HCEC 1CT (cell line): ENCODE measurements at regions not wholly inside any gene's neighbourhood (a gene's known extent, or its start where the extent isn't known, plus 50 kb on each side); places are given as distances from the start of the nearest gene placed in this dataset.
"Not testable (repeated sequence)": the region's sequence is repeated elsewhere in the genome, so short reads cannot be mapped to it uniquely, and the experiment has no call there.

ENCODE experiments used
- DNase-seq: peaks from one replicate; pipeline ENCODE4 v3.0.0-alpha.2; 2017

- DNase-seq = no peak
Observed at GRCh38 chr14:50020799-50021198, 95.6 kb downstream of the VCPKMT start.

GRCh38 chr14:50021261-50022031 is 94.9 kb downstream of the VCPKMT start:
- DNase-seq = no peak

- DNase-seq = no peak
Observed at GRCh38 chr14:50022661-50023060, 93.7 kb downstream of the VCPKMT start.

GRCh38 chr14:50023671-50024490 is 92.5 kb downstream of the VCPKMT start:
- DNase-seq = peak; percentile 83

GRCh38 chr14:50025073-50025472 is 91.3 kb downstream of the VCPKMT start:
- no peak for DNase-seq

GRCh38 chr14:50025776-50026175 is 90.6 kb downstream of the VCPKMT start:
- DNase-seq = no peak

GRCh38 chr14:50026396-50026795 is 90.0 kb downstream of the VCPKMT start:
- DNase-seq = no peak

GRCh38 chr14:50027816-50028215 is 88.6 kb downstream of the VCPKMT start:
- no peak for DNase-seq

- no peak for DNase-seq
Observed at GRCh38 chr14:50028458-50028857, 87.9 kb downstream of the VCPKMT start.

GRCh38 chr14:50030036-50030435 is 86.3 kb downstream of the VCPKMT start:
- no peak for DNase-seq

GRCh38 chr14:50030911-50031310 is 85.5 kb downstream of the VCPKMT start:
- DNase-seq = not testable (repeated sequence)

- peak; percentile 45 for DNase-seq
Observed at GRCh38 chr14:50031602-50032313, 84.6 kb downstream of the VCPKMT start.

- DNase-seq = not testable (repeated sequence)
Observed at GRCh38 chr14:50032462-50033167, 83.8 kb downstream of the VCPKMT start.

- no peak for DNase-seq
Observed at GRCh38 chr14:50035214-50035613, 81.2 kb downstream of the VCPKMT start.

- DNase-seq = no peak
Observed at GRCh38 chr14:50036211-50036610, 80.2 kb downstream of the VCPKMT start.

- no peak for DNase-seq
Observed at GRCh38 chr14:50036637-50037036, 79.7 kb downstream of the VCPKMT start.

- no peak for DNase-seq
Observed at GRCh38 chr14:50037240-50037639, 79.1 kb downstream of the VCPKMT start.

GRCh38 chr14:50037852-50038251 is 78.5 kb downstream of the VCPKMT start:
- no peak for DNase-seq

GRCh38 chr14:50038398-50039119 is 77.8 kb downstream of the VCPKMT start:
- peak; percentile 95 for DNase-seq

- no peak for DNase-seq
Observed at GRCh38 chr14:50039120-50039517, 77.3 kb downstream of the VCPKMT start.

- DNase-seq = peak; percentile 37
Observed at GRCh38 chr14:50039734-50040400, 76.5 kb downstream of the VCPKMT start.

- DNase-seq = peak; percentile 86
Observed at GRCh38 chr14:50040401-50040775, 76.0 kb downstream of the VCPKMT start.
